Activated CD8-positive, alpha-beta memory T cell treated with anti-CD3 and anti-CD28 coated beads, Interleukin-2, amount 10 ng/mL, durations not matched to agents 7 days and 5 days (primary cell): ENCODE measurements at regions not wholly inside any gene's neighbourhood (a gene's known extent, or its start where the extent isn't known, plus 50 kb on each side); places are given as distances from the start of the nearest gene placed in this dataset.
"Not testable (repeated sequence)": the region's sequence is repeated elsewhere in the genome, so short reads cannot be mapped to it uniquely, and the experiment has no call there.

Experiments
- ATAC-seq: fragments of 150-1000 bp; cut with Tn5 transposase; one replicate; pipeline ENCODE4 v1.10.0; 2021; ENCODE audit warnings: moderate library complexity
- CTCF ChIA-PET: fragments of 350-600 bp; sonication (Branson Sonifier 250); formaldehyde crosslinking; loops from one replicate; lab custom pipeline; 2021; ENCODE audit warnings: antibody characterized with exemption; lab: Charles Lee
- DNase-seq: peaks from one replicate; pipeline ENCODE4 v3.0.0-alpha.2; 2020
- H3K27ac Mint-ChIP-seq: one replicate; pipeline ENCODE4 v1.8.0; 2021; ENCODE audit warnings: mild to moderate bottlenecking, mixed read lengths
- H3K27me3 Mint-ChIP-seq: one replicate; pipeline ENCODE4 v1.8.0; 2021; ENCODE audit warnings: mixed read lengths
- H3K36me3 Mint-ChIP-seq: one replicate; pipeline ENCODE4 v1.8.0; 2021; ENCODE audit warnings: mild to moderate bottlenecking, mixed read lengths
- H3K4me1 Mint-ChIP-seq: one replicate; pipeline ENCODE4 v1.8.0; 2021; ENCODE audit warnings: mixed read lengths
- H3K4me3 Mint-ChIP-seq: one replicate; pipeline ENCODE4 v1.8.0; 2021; ENCODE audit warnings: mild to moderate bottlenecking, moderate library complexity, mixed read lengths
- H3K9me3 Mint-ChIP-seq: one replicate; pipeline ENCODE4 v1.8.0; 2022; ENCODE audit warnings: low read depth, mixed read lengths

- Mint-ChIP-seq H3K4me1 (no peaks in the 10 kb centered on the region), H3K9me3 (peaks cover 2% of the 10 kb centered on the region), H3K4me3 (no peak overlapping the region), H3K36me3 (no peaks in the 10 kb centered on the region), H3K27me3 (no peaks in the 10 kb centered on the region), H3K27ac (no peak overlapping the region)
- ATAC-seq (no peak), DNase-seq (no peak)
- CTCF ChIA-PET: interaction anchor here (1.0 kb wide), 1 partner anchor 13 kb away, joined by 3 read pairs; no protein-coding TSS in a partner anchor
These were observed 98.5 kb upstream of the HS3ST4 start for GRCh38 chr16:25593260-25593659.

DNA sequence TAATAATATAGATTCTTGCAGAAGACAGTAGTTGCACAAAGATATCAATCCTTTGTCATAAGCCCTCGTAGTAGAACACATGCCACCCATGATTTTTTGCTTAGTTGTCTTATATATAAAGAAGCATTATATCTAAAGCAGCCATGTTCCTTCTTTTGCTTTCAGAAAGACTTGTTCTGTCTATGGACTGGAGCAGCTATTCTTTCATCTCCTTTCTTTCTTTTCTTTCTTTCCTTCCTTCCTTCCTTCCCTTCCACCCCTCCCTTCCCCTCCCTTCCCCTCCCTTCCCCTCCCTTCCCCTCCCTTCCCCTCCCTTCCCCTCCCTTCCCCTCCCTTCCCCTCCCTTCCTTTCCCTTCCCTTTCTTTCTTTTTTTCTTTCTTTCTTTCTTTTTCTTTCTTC is 104.0 kb upstream of the HS3ST4 start:
- DNase-seq (no peak), ATAC-seq (no peak)
- CTCF ChIA-PET: no interaction called here
- Mint-ChIP-seq H3K4me1 (no peaks in the 10 kb centered on the region), H3K4me3 (no peak overlapping the region), H3K27ac (no peak overlapping the region), H3K9me3 (no peaks in the 10 kb centered on the region), H3K36me3 (no peaks in the 10 kb centered on the region), H3K27me3 (no peaks in the 10 kb centered on the region)

- Mint-ChIP-seq H3K27me3 (no peaks in the 10 kb centered on the region), H3K27ac (no peak overlapping the region), H3K9me3 (no peaks in the 10 kb centered on the region), H3K4me1 (no peaks in the 10 kb centered on the region), H3K4me3 (no peak overlapping the region), H3K36me3 (no peaks in the 10 kb centered on the region)
- CTCF ChIA-PET: no interaction called here
- DNase-seq (no peak), ATAC-seq (no peak)
These were observed 104.9 kb upstream of the HS3ST4 start for GRCh38 chr16:25586826-25587225.

DNA sequence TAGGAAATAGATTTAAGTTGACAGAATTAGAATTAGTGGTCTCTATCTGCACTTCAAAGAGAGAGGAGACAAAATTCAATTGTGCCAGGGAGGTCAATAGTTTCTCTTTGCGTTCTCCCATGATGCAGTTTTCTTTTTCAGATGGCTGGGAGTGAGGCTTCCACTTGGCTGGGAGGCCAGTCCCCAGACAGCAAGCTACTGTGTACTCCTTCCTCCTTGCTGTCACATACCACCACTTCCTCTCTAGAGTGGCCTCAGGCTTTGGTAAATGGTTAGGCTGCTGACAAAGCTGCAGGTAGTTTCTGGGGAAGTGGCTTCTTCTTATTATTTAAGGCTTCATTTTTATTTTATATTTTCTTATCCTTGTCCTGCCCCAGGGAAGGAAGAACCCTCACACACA is 106.2 kb upstream of the HS3ST4 start:
- DNase-seq (no peak), ATAC-seq (no peak)
- H3K27ac Mint-ChIP-seq: no peak overlapping the region
- no peak overlapping the region for H3K4me3 Mint-ChIP-seq
- CTCF ChIA-PET: no interaction called here
- H3K36me3 Mint-ChIP-seq: no peaks in the 10 kb centered on the region
- no peaks in the 10 kb centered on the region for H3K27me3 Mint-ChIP-seq
- H3K4me1 Mint-ChIP-seq: no peaks in the 10 kb centered on the region
- no peaks in the 10 kb centered on the region for H3K9me3 Mint-ChIP-seq

GRCh38 chr16:25580041-25580440 is 111.7 kb upstream of the HS3ST4 start:
- no peak overlapping the region for H3K4me3 Mint-ChIP-seq
- no peaks in the 10 kb centered on the region for H3K4me1 Mint-ChIP-seq
- H3K27ac Mint-ChIP-seq: no peak overlapping the region
- H3K9me3 Mint-ChIP-seq: no peaks in the 10 kb centered on the region
- DNase-seq (no peak), ATAC-seq (no peak)
- H3K36me3 Mint-ChIP-seq: no peaks in the 10 kb centered on the region
- H3K27me3 Mint-ChIP-seq: no peaks in the 10 kb centered on the region
- CTCF ChIA-PET: no interaction called here

- CTCF ChIA-PET: no interaction called here
- no peak for ATAC-seq
These were observed 116.4 kb upstream of the HS3ST4 start for GRCh38 chr16:25575363-25575762.

GRCh38 chr16:25571712-25572111 is 120.0 kb upstream of the HS3ST4 start:
- no peaks in the 10 kb centered on the region for H3K27me3 Mint-ChIP-seq
- ATAC-seq: no peak
- no peaks in the 10 kb centered on the region for H3K36me3 Mint-ChIP-seq
- no peak overlapping the region for H3K4me3 Mint-ChIP-seq
- no peaks in the 10 kb centered on the region for H3K9me3 Mint-ChIP-seq
- CTCF ChIA-PET: no interaction called here
- no peaks in the 10 kb centered on the region for H3K4me1 Mint-ChIP-seq
- H3K27ac Mint-ChIP-seq: no peak overlapping the region
- no peak for DNase-seq

More at GRCh38 chr16:25575363-25575762, 116.4 kb upstream of the HS3ST4 start:
- DNase-seq: no peak
- Mint-ChIP-seq H3K9me3 (no peaks in the 10 kb centered on the region), H3K36me3 (no peaks in the 10 kb centered on the region), H3K27ac (no peak overlapping the region), H3K4me3 (no peak overlapping the region), H3K27me3 (no peaks in the 10 kb centered on the region), H3K4me1 (no peaks in the 10 kb centered on the region)

- CTCF ChIA-PET: no interaction called here
- Mint-ChIP-seq H3K36me3 (no peaks in the 10 kb centered on the region), H3K27ac (no peak overlapping the region), H3K27me3 (no peaks in the 10 kb centered on the region), H3K4me1 (no peaks in the 10 kb centered on the region), H3K4me3 (no peak overlapping the region), H3K9me3 (no peaks in the 10 kb centered on the region)
- no peak for ATAC-seq
- DNase-seq: no peak
These were observed 121.6 kb upstream of the HS3ST4 start for GRCh38 chr16:25570131-25570530.

GRCh38 chr16:25568991-25569390 is 122.8 kb upstream of the HS3ST4 start:
- CTCF ChIA-PET: no interaction called here
- H3K9me3 Mint-ChIP-seq: no peaks in the 10 kb centered on the region
- no peaks in the 10 kb centered on the region for H3K36me3 Mint-ChIP-seq
- no peak for ATAC-seq
- H3K27ac Mint-ChIP-seq: no peak overlapping the region
- no peak for DNase-seq
- H3K4me1 Mint-ChIP-seq: no peaks in the 10 kb centered on the region
- no peaks in the 10 kb centered on the region for H3K27me3 Mint-ChIP-seq
- no peak overlapping the region for H3K4me3 Mint-ChIP-seq

DNA sequence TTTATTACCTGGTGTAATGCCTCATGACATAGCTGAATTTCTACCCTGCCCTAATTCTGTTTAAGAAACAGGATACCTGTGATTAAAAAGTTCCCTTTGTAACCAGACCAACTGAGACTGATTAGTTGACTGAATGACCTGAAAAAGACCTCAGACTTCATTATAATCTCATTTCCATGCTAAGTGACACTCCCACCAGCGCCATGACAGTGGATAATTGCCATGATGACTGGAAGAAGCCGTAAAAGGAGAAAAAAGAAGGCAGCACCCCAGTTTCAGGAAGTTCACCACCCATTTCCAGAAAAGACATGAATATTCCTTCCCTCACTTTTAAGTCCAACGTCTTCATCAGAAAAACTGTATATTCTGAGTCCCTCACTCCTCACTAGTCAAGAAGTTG is 125.6 kb upstream of the HS3ST4 start:
- DNase-seq (no peak), ATAC-seq (no peak)
- Mint-ChIP-seq H3K27ac (no peak overlapping the region), H3K4me1 (no peaks in the 10 kb centered on the region), H3K4me3 (no peak overlapping the region), H3K27me3 (no peaks in the 10 kb centered on the region), H3K36me3 (no peaks in the 10 kb centered on the region), H3K9me3 (peaks cover 3% of the 10 kb centered on the region)
- CTCF ChIA-PET: no interaction called here

DNA sequence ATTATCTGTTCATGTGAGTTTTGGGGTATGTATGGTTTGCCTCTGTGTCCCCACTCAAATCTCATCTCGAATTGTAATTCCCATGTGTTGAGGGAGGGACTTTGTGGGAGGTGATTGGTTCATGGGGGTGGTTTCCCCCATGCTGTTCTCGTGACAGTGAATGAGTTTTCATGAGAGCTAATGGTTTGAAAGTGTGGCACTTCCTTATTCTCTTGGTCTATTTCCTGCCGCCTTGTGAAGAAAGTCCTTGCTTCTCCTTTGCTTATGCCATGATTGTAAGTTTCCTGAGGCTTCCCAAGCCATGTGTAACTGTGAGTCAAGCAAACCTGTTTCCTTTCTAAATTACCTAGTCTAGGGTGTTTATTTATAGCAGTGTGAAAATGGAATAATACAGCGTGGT is 128.1 kb upstream of the HS3ST4 start:
- Mint-ChIP-seq H3K9me3 (peaks cover 3% of the 10 kb centered on the region), H3K27ac (no peak overlapping the region), H3K36me3 (no peaks in the 10 kb centered on the region), H3K4me1 (no peaks in the 10 kb centered on the region), H3K4me3 (no peak overlapping the region), H3K27me3 (no peaks in the 10 kb centered on the region)
- DNase-seq (no peak), ATAC-seq (no peak)
- CTCF ChIA-PET: no interaction called here

DNA sequence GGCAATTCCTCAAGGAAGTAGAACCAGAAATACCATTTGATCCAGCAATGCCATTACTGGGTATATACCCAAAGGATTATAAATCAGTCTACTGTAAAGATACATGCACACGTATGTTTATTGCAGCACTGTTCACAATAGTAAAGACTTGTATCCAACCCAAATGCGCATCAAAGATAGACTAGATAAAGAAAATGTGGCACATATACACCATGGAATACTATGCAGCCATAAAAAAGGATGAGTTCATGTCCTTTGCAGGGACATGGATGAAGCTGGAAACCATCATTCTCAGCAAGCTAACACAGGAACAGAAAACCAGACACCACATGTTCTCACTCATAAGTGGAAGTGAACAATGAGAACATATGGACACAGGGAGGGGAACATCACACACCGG is 130.0 kb upstream of the HS3ST4 start:
- DNase-seq, H3K4me3 Mint-ChIP-seq, CTCF ChIA-PET, H3K9me3 Mint-ChIP-seq, H3K36me3 Mint-ChIP-seq, H3K4me1 Mint-ChIP-seq, ATAC-seq, H3K27ac Mint-ChIP-seq, H3K27me3 Mint-ChIP-seq: not testable (repeated sequence)

DNA sequence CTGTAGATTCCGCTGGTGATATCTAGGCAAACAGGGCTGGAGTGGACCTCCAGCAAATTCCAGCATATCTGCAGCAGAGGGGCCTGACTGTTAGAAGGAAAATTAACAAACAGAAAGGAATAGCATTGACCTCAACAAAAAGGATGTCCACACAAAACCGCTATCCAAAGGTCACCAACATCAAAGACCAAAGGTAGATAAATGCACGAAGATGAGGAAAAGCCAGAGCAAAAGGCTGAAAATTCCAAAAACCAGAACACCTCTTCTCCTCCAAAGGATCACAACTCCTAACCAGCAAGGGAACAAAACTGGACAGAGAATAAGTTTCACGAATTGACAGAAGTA is 134.8 kb upstream of the HS3ST4 start:
- H3K36me3 Mint-ChIP-seq, H3K4me1 Mint-ChIP-seq, ATAC-seq, H3K4me3 Mint-ChIP-seq, H3K9me3 Mint-ChIP-seq, H3K27ac Mint-ChIP-seq, CTCF ChIA-PET, H3K27me3 Mint-ChIP-seq, DNase-seq: not testable (repeated sequence)

- H3K27me3 Mint-ChIP-seq, H3K4me1 Mint-ChIP-seq, DNase-seq, H3K9me3 Mint-ChIP-seq, CTCF ChIA-PET, H3K27ac Mint-ChIP-seq, ATAC-seq, H3K4me3 Mint-ChIP-seq, H3K36me3 Mint-ChIP-seq: not testable (repeated sequence)
These were observed 135.3 kb upstream of the HS3ST4 start for GRCh38 chr16:25556289-25556967.
